GM12874 (cell line): ENCODE measurements at regions not wholly inside any gene's neighbourhood (a gene's known extent, or its start where the extent isn't known, plus 50 kb on each side); places are given as distances from the start of the nearest gene placed in this dataset.

ENCODE experiments used
- CTCF ChIP-seq: IDR thresholded peaks from 2 replicates; pipeline ENCODE4 v1.5.1; 2011; ENCODE audit warnings: low read depth, mild to moderate bottlenecking, control low read depth, low read length, moderate library complexity; ENCODE audit not compliant: insufficient read depth

GRCh38 chr2:212894026-212894425, 257.4 kb downstream of the IKZF2 start:
- TF ChIP-seq CTCF: no peak

- no peak for TF ChIP-seq CTCF
Observed at GRCh38 chr2:212893216-212893615, 258.2 kb downstream of the IKZF2 start.

- no peak for TF ChIP-seq CTCF
Observed at GRCh38 chr2:212892193-212892592, 259.2 kb downstream of the IKZF2 start.

GRCh38 chr2:212891580-212891979, 259.8 kb downstream of the IKZF2 start:
- no peak for TF ChIP-seq CTCF

- no peak for TF ChIP-seq CTCF
Observed at GRCh38 chr2:212882626-212883025, 268.8 kb downstream of the IKZF2 start.

- no peak for TF ChIP-seq CTCF
Observed at GRCh38 chr2:212873256-212873655, 278.2 kb downstream of the IKZF2 start.

- no peak for TF ChIP-seq CTCF
Observed at GRCh38 chr2:212871597-212871996, 279.8 kb downstream of the IKZF2 start.

GRCh38 chr2:212864186-212864585, 287.2 kb downstream of the IKZF2 start:
- no peak for TF ChIP-seq CTCF
